HCT116 (cell line): ENCODE measurements at regions not wholly inside any gene's neighbourhood (a gene's known extent, or its start where the extent isn't known, plus 50 kb on each side); places are given as distances from the start of the nearest gene placed in this dataset.

Experiments used
- ATAC-seq: fragments of 200-7000 bp; cut with Tn5 transposase; 2 replicates; pipeline ENCODE4 v1.9.1; 2020; ENCODE audit warnings: mild to moderate bottlenecking, moderate library complexity
- BruUV-seq: library from RNA; stranded (reverse); fragments of 400-500 nt; replicated peaks from 2 replicates; lab custom pipeline; 2021; lab: Mats Ljungman, UMichigan
- CTCF ChIA-PET: fragments of 300-600 bp; sonication (Branson Sonifier 250); formaldehyde crosslinking; loops from one replicate; lab custom pipeline; 2021; ENCODE audit warnings: antibody characterized with exemption; lab: Charles Lee
- POLR2A ChIA-PET: fragments of 300-600, 350-600 bp; sonication (Branson Sonifier 250); formaldehyde crosslinking; loops from one replicate; lab custom pipeline; 2021; ENCODE audit warnings: antibody characterized with exemption; lab: Charles Lee
- RAD21 ChIA-PET, 2 experiments: fragments of 300-600 bp; sonication (Branson Sonifier 250); formaldehyde crosslinking; loops; one replicate each; lab custom pipeline; 2023; ENCODE audit warnings: low total read pairs in 2 of 2; ENCODE audit not compliant: uncharacterized antibody in 2 of 2, unreplicated experiment in 2 of 2, low non-redundant PET in 1 of 2; lab: Charles Lee
- DNase-seq: peaks from one replicate; pipeline ENCODE4 v3.0.0-alpha.2; 2010; ENCODE audit warnings: low read depth, low spot score
- H2AFZ ChIP-seq: fragments of 200-600 bp; shearing (Covaris generic), sonication (generic); 2 replicates; pipeline ENCODE4 v1.6.1; 2017; ENCODE audit warnings: low read depth, mixed run types, mixed read lengths, antibody characterized with exemption, low read length; ENCODE audit not compliant: poor library complexity, severe bottlenecking
- H3K27ac ChIP-seq: 2 replicates; pipeline ENCODE4 v1.5.1; 2012; ENCODE audit warnings: low read depth, low read length
- H3K27me3 ChIP-seq: fragments of 200-600 bp; sonication (generic); 2 replicates; pipeline ENCODE4 v1.6.1; 2016; ENCODE audit warnings: mixed run types, low read length, mixed read lengths; ENCODE audit not compliant: insufficient read depth
- H3K36me3 ChIP-seq, 2 experiments: fragments of 200-500 bp in 1 of 2; fragments of 200-600 bp in 1 of 2; sonication (Bioruptor generic) in 1 of 2; sonication (generic) in 1 of 2; 2 replicates each; pipeline versions ENCODE4 v1.5.1 to v1.6.1; 2014 to 2016; ENCODE audit warnings: low read length in 2 of 2, inconsistent platforms in 1 of 2, mixed read lengths in 1 of 2, mixed run types in 1 of 2; ENCODE audit not compliant: insufficient read depth in 2 of 2, control insufficient read depth in 1 of 2
- H3K4me1 ChIP-seq, 2 experiments: fragments of 200-600 bp in 1 of 2; sonication (generic) in 1 of 2; 2 replicates each; pipeline versions ENCODE4 v1.5.1 to v1.6.1; 2012 to 2017; ENCODE audit warnings: low read length in 2 of 2, inconsistent platforms in 1 of 2, mild to moderate bottlenecking in 1 of 2, mixed read lengths in 1 of 2, mixed run types in 1 of 2, moderate library complexity in 1 of 2; ENCODE audit not compliant: insufficient read depth in 2 of 2, control insufficient read depth in 1 of 2
- H3K4me2 ChIP-seq: fragments of 200-600 bp; sonication (generic); 2 replicates; pipeline ENCODE4 v1.6.1; 2017; ENCODE audit warnings: mixed run types, low read length, mixed read lengths
- H3K4me3 ChIP-seq, 2 experiments: fragments of 200-600 bp in 1 of 2; sonication (generic) in 1 of 2; replicated peaks in 1 of 2; 2 replicates each; pipeline ENCODE4 v1.5.1; 2011 to 2016; ENCODE audit warnings: low read length in 2 of 2, control low read depth in 1 of 2, low read depth in 1 of 2, mild to moderate bottlenecking in 1 of 2, mixed read lengths in 1 of 2, mixed run types in 1 of 2
- H3K79me2 ChIP-seq: fragments of 200-600 bp; sonication (generic); 2 replicates; pipeline ENCODE4 v1.6.1; 2017; ENCODE audit warnings: mild to moderate bottlenecking, mixed run types, low read length, moderate library complexity, mixed read lengths; ENCODE audit not compliant: insufficient read depth
- H3K9ac ChIP-seq: fragments of 200-600 bp; sonication (generic); 2 replicates; pipeline ENCODE4 v1.6.1; 2016; ENCODE audit warnings: low read length, mixed read lengths
- H3K9me2 ChIP-seq: fragments of 200-600 bp; sonication (generic), shearing (Covaris generic); 2 replicates; pipeline ENCODE4 v1.6.1; 2017; ENCODE audit warnings: mixed run types, mild to moderate bottlenecking, moderate library complexity; ENCODE audit not compliant: insufficient read depth
- H3K9me3 ChIP-seq, 2 experiments: fragments of 200-500 bp in 1 of 2; fragments of 200-600 bp in 1 of 2; sonication (Bioruptor generic) in 1 of 2; sonication (generic) in 1 of 2; 2 replicates each; pipeline ENCODE4 v1.6.1; 2014 to 2017; ENCODE audit warnings: low read length in 2 of 2, mixed read lengths in 2 of 2, inconsistent platforms in 1 of 2, low read depth in 1 of 2, mild to moderate bottlenecking in 1 of 2, mixed run types in 1 of 2, moderate library complexity in 1 of 2; ENCODE audit not compliant: control insufficient read depth in 1 of 2, insufficient read depth in 1 of 2
- H4K20me1 ChIP-seq: fragments of 200-600 bp; sonication (generic), shearing (Covaris generic); 2 replicates; pipeline ENCODE4 v1.6.1; 2017; ENCODE audit warnings: mixed run types, mild to moderate bottlenecking, moderate library complexity; ENCODE audit not compliant: insufficient read depth
- CBX3 ChIP-seq: IDR thresholded peaks from 2 replicates; pipeline ENCODE4 v1.6.1; 2012; ENCODE audit warnings: low read depth
- ELF1 ChIP-seq: IDR thresholded peaks from 2 replicates; pipeline ENCODE4 v1.6.1; 2012; ENCODE audit warnings: low read depth, borderline replicate concordance
- EZH2 ChIP-seq: fragments of 200-600 bp; sonication (generic); IDR thresholded peaks from 2 replicates; pipeline ENCODE4 v1.6.1; 2017; ENCODE audit warnings: antibody characterized with exemption, mixed run types
- JUND ChIP-seq: IDR thresholded peaks from 2 replicates; pipeline ENCODE4 v1.6.1; 2012
- POLR2AphosphoS5 ChIP-seq: IDR thresholded peaks from 2 replicates; pipeline ENCODE4 v1.6.1; 2011; ENCODE audit warnings: mild to moderate bottlenecking, low read depth, low read length, moderate library complexity
- SIN3A ChIP-seq: IDR thresholded peaks from 2 replicates; pipeline ENCODE4 v1.6.1; 2012; ENCODE audit warnings: low read depth
- SRF ChIP-seq: IDR thresholded peaks from 2 replicates; pipeline ENCODE4 v1.6.1; 2012; ENCODE audit warnings: low read depth
- YY1 ChIP-seq: IDR thresholded peaks from 2 replicates; pipeline ENCODE4 v1.6.1; 2011; ENCODE audit warnings: low read length, low read depth, moderate library complexity, mild to moderate bottlenecking; ENCODE audit not compliant: insufficient replicate concordance; ENCODE audit errors: extremely low read depth
- intact Hi-C: fragments of 100-400 bp; cut with micrococcal nuclease; formaldehyde crosslinking; loops from 2 replicates; pipeline ENCODE4 v1.10.0; 2022
- TF ChIP-seq, protein P1 (sequence below): IDR thresholded peaks from 2 replicates; pipeline ENCODE4 v1.6.1; 2011; ENCODE audit warnings: mild to moderate bottlenecking, low read length, moderate library complexity; ENCODE audit not compliant: insufficient replicate concordance; ENCODE audit errors: extremely low read depth
- TF ChIP-seq, protein P2 (sequence below), 3 experiments: fragments of 200-600 bp in 1 of 3; sonication (generic) in 1 of 3; IDR thresholded peaks in 2 of 3; conservative IDR thresholded peaks in 1 of 3; 2 replicates each; pipeline ENCODE4 v1.5.1; 2012 to 2017; ENCODE audit warnings: low read depth in 2 of 3, low read length in 2 of 3, antibody characterized with exemption in 1 of 3, borderline replicate concordance in 1 of 3, control low read depth in 1 of 3, mild to moderate bottlenecking in 1 of 3, mixed read lengths in 1 of 3, mixed run types in 1 of 3, moderate library complexity in 1 of 3; ENCODE audit not compliant: insufficient read depth in 1 of 3

DNA sequence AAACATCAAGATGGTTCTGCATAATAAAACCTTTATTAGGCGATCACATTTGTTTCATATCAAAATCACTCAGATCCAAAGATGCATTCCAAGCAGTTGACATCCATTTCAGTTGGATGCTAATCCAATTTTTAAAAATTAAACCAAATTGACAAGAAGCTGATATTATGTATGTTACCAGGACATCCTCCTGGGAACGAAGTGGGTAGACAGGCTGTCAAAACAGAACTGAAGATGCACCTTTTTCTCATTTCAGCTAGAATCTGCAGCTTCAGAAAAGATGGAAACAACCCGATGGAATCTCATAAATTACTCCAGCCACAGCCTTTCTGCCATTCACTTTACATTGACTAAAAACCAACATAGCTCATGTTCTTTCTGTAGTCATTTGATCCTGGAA lies 268.4 kb downstream of the PLPP3 start (continued):
- TF ChIP-seq, protein P1, sequence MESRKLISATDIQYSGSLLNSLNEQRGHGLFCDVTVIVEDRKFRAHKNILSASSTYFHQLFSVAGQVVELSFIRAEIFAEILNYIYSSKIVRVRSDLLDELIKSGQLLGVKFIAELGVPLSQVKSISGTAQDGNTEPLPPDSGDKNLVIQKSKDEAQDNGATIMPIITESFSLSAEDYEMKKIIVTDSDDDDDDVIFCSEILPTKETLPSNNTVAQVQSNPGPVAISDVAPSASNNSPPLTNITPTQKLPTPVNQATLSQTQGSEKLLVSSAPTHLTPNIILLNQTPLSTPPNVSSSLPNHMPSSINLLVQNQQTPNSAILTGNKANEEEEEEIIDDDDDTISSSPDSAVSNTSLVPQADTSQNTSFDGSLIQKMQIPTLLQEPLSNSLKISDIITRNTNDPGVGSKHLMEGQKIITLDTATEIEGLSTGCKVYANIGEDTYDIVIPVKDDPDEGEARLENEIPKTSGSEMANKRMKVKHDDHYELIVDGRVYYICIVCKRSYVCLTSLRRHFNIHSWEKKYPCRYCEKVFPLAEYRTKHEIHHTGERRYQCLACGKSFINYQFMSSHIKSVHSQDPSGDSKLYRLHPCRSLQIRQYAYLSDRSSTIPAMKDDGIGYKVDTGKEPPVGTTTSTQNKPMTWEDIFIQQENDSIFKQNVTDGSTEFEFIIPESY = no peak
- TF ChIP-seq YY1 (no peak), POLR2AphosphoS5 (no peak), JUND (no peak), EZH2 (no peak), SRF (no peak), ELF1 (no peak), CBX3 (no peak)

DNA sequence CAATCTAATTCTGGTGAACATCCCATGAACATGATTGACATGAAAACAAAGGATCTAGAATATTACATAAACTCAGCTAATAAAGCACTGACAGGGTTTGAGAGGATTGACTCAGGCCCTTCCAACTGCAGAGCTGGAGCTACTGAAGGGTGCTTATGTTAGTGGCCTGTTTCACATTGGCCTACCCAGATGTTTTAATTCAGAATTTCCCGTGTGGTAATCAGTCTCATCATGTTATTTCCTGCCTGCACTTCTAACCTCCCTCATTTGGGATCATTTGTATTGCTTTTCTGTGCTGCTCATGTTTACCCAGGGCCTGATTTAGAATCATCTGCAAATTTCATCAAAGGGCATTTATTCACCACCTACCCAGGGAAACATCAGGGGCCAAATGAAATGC lies 270.3 kb downstream of the PLPP3 start:
- H3K36me3 ChIP-seq = no peaks in the 10 kb centered on the region
- BruUV-seq = no TSS peak
- intact Hi-C loops = no loop called here

More for the DNA sequence above, 270.3 kb downstream of the PLPP3 start:
- no peak for ATAC-seq
- Histone ChIP-seq H3K4me3 (no peak overlapping the region), H3K9me3 (no peaks in the 10 kb centered on the region), H3K4me2 (no peak overlapping the region), H3K4me1 (no peaks in the 10 kb centered on the region), H4K20me1 (no peaks in the 10 kb centered on the region), H3K9me2 (no peaks in the 10 kb centered on the region), H3K9ac (no peak overlapping the region), H3K27me3 (no peaks in the 10 kb centered on the region), H2AFZ (no peak overlapping the region), H3K27ac (no peak overlapping the region), H3K79me2 (no peaks in the 10 kb centered on the region)
- CTCF ChIA-PET = no interaction called here
- no peak for DNase-seq
- POLR2A ChIA-PET = no interaction called here
- RAD21 ChIA-PET = no interaction called here
- TF ChIP-seq CBX3 (no peak), EZH2 (no peak), SIN3A (no peak), YY1 (no peak)
- TF ChIP-seq, protein P2, sequence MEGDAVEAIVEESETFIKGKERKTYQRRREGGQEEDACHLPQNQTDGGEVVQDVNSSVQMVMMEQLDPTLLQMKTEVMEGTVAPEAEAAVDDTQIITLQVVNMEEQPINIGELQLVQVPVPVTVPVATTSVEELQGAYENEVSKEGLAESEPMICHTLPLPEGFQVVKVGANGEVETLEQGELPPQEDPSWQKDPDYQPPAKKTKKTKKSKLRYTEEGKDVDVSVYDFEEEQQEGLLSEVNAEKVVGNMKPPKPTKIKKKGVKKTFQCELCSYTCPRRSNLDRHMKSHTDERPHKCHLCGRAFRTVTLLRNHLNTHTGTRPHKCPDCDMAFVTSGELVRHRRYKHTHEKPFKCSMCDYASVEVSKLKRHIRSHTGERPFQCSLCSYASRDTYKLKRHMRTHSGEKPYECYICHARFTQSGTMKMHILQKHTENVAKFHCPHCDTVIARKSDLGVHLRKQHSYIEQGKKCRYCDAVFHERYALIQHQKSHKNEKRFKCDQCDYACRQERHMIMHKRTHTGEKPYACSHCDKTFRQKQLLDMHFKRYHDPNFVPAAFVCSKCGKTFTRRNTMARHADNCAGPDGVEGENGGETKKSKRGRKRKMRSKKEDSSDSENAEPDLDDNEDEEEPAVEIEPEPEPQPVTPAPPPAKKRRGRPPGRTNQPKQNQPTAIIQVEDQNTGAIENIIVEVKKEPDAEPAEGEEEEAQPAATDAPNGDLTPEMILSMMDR (IDR thresholded peaks at IDR 0.05 in 2 of 3, conservative IDR thresholded peaks at IDR 0.05 in 1 of 3; ENCODE audit: borderline replicate concordance in 1 of 3, insufficient read depth in 1 of 3, low read depth in 2 of 3, low read length in 2 of 3) = no peak
